Epithelial cell of proximal tubule (primary cell): ENCODE measurements at regions not wholly inside any gene's neighbourhood (a gene's known extent, or its start where the extent isn't known, plus 50 kb on each side); places are given as distances from the start of the nearest gene placed in this dataset.

ENCODE experiments used
- DNase-seq: peaks from one replicate; pipeline ENCODE4 v3.0.0-alpha.2; 2011; ENCODE audit warnings: low read depth
- H3K4me3 ChIP-seq: 2 replicates; pipeline ENCODE4 v1.5.1; 2011; ENCODE audit warnings: low read depth, mild to moderate bottlenecking, low read length
- TF ChIP-seq, protein P1 (sequence below): conservative IDR thresholded peaks from 2 replicates; pipeline ENCODE4 v1.5.1; 2012; ENCODE audit warnings: low read depth, mild to moderate bottlenecking, low read length

DNA sequence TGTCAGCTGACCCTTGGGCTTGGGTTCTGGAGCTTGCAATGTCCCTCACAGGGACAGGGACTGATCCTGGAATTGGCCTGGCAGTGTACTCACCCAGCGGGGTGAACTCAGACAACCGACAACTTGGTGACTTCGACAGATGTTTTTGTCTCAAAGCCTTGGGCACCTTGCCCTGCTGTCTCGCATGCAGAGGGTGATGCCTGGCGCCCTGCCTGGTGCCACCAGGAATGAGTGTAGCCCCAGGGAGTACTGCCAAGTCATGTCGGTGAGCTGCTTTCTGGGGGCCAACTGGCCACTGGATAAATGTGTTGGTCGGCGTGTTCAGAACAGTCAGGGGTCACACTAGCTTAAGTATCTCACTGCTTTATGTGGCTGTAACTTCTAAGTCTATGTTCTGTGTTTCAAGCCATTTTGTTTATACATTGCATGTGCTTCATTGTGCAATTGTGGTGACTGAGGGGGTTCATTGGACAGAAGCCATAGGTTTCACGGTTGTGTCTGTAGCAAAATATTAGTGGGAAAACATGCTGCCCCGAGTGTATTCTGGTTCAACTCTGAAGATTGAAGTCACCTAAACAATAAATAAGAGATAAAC is 96.3 kb upstream of the TNFSF11 start:
- H3K4me3 ChIP-seq = no peak overlapping the region
- TF ChIP-seq, protein P1, sequence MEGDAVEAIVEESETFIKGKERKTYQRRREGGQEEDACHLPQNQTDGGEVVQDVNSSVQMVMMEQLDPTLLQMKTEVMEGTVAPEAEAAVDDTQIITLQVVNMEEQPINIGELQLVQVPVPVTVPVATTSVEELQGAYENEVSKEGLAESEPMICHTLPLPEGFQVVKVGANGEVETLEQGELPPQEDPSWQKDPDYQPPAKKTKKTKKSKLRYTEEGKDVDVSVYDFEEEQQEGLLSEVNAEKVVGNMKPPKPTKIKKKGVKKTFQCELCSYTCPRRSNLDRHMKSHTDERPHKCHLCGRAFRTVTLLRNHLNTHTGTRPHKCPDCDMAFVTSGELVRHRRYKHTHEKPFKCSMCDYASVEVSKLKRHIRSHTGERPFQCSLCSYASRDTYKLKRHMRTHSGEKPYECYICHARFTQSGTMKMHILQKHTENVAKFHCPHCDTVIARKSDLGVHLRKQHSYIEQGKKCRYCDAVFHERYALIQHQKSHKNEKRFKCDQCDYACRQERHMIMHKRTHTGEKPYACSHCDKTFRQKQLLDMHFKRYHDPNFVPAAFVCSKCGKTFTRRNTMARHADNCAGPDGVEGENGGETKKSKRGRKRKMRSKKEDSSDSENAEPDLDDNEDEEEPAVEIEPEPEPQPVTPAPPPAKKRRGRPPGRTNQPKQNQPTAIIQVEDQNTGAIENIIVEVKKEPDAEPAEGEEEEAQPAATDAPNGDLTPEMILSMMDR = no peak
- DNase-seq = no peak

- TF ChIP-seq, protein P1 = peak; percentile 49
- no peak overlapping the region for H3K4me3 ChIP-seq
- DNase-seq = no peak
Measured at GRCh38 chr13:42478531-42479156, 95.3 kb upstream of the TNFSF11 start.

- TF ChIP-seq, protein P1 = no peak
- no peak for DNase-seq
- no peak overlapping the region for H3K4me3 ChIP-seq
Measured at GRCh38 chr13:42484386-42484785, 89.6 kb upstream of the TNFSF11 start.

GRCh38 chr13:42485272-42485671 is 88.7 kb upstream of the TNFSF11 start:
- TF ChIP-seq, protein P1 = no peak
- no peak overlapping the region for H3K4me3 ChIP-seq
- DNase-seq = no peak

DNA sequence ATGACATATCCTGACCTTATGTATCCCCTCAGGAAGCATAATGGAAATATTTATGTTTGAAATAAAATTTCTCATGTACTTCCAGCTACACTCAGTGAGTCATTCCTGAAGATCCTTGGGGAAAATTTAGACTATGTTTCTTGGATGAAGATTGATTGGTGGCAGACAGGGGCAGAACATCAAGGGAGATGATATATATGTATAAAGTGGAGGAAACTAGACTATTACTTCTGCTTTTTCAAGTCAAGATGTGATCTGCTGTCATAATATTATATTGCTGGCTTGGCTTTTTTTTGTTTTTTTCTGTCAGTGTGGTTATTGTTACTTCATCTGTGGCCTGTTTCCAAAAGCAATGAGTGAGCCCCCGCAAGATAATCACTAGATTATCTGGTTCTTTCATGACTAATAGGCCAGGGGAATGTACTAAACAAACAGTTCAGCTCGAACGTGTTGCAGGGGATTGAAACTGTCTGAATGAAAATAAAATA is 87.2 kb upstream of the TNFSF11 start:
- TF ChIP-seq, protein P1 = no peak
- no peak for DNase-seq
- H3K4me3 ChIP-seq = no peak overlapping the region

DNA sequence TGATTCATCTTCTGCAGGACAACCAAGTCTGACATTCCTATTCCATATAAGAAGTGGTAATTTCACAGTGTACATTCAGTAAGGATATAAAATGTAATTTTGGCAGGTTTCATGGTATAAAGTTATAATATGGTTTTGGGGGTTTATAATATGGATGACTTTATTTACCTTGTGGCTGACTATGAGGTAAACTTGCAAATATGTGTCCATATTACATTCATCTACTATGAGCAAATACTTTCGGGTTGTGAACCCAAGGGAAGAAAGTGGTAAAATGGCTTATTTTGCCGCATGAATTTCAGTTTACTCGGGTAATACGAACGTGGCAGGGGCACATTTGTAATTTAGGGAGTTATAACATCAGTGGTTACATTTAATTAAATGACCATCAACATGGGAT is 86.7 kb upstream of the TNFSF11 start:
- no peak for DNase-seq
- TF ChIP-seq, protein P1 = no peak

GRCh38 chr13:42490676-42491075 is 83.3 kb upstream of the TNFSF11 start:
- no peak for DNase-seq
- TF ChIP-seq, protein P1 = no peak
- no peak overlapping the region for H3K4me3 ChIP-seq

More for the DNA sequence above, 86.7 kb upstream of the TNFSF11 start:
- no peak overlapping the region for H3K4me3 ChIP-seq
